ENCODE measurements at regions not wholly inside any gene's neighbourhood (a gene's known extent, or its start where the extent isn't known, plus 50 kb on each side); places are given as distances from the start of the nearest gene placed in this dataset.

- DNase-seq: no peak
Observed at GRCh38 chr21:38979271-38980121, 173.8 kb downstream of the ETS2 start.

DNA sequence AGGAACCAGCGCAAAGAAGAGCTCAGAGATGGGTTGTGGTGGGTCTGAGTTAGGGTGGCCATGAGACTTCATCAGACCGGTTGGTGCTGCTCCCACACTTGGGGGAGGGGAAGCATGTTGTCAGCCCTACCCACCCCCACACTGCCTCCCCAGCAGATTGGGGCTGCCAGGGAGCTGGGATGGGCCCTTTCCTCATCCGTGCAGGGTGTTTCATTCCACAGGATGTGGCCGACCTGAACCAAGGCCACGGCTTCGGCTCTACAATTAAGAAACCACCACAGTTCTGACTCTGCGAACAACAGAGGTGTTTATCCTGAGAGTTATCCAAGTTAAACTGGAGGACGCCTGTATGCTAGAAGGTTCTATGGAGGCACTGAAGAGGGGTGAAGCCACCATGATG is 171.2 kb downstream of the ETS2 start:
- DNase-seq: no peak

- no peak for DNase-seq
Observed at GRCh38 chr21:38973552-38973951, 167.8 kb downstream of the ETS2 start.

- no peak for DNase-seq
Observed at GRCh38 chr21:38972078-38972477, 166.3 kb downstream of the ETS2 start.

GRCh38 chr21:38970765-38971164 is 165.0 kb downstream of the ETS2 start:
- DNase-seq: no peak

GRCh38 chr21:38968887-38969543 is 163.3 kb downstream of the ETS2 start:
- DNase-seq: no peak

GRCh38 chr21:38965910-38966504 is 160.3 kb downstream of the ETS2 start:
- DNase-seq: no peak

DNA sequence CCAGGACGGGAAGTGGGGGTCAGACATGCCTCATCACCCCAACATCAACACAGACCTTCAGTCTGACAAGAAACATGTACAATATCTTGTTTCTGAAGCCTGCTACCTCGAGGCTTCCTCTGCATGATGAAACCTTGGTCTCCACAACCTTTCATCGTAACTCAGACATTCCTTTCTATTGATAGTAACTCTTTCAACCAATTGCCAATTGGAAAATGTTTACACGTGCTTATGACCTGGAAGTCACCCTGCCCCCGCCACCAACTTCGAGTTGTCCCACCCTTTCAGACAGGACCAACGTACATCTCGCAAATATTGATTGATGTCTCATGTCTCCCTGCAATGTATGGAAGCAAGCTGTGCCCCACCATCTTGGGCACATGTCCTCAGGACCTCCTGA is 159.5 kb downstream of the ETS2 start:
- no peak for DNase-seq

- no peak for DNase-seq
Observed at GRCh38 chr21:38963006-38963405, 157.3 kb downstream of the ETS2 start.

DNA sequence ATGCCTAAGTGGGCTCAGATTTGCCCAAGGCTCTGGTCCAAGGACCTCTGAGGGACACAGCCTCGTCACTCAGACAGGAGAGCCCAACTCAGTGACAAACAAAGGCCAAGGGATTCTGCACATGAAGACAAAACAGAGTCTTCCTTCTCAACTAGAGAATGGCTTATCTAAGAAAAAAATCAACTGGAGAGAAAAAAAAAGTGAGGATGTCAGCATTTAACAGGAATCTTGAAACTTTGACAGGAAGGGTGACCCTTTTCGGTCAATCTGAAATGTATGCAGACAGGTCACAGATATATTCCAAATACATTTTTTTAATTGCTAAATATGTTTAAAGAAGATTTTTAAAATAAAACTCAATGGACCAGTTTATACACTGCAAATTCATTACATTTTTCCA is 154.5 kb downstream of the ETS2 start:
- DNase-seq: no peak

GRCh38 chr21:38959692-38960061 is 153.9 kb downstream of the ETS2 start:
- no peak for DNase-seq

GRCh38 chr21:38958940-38959691 is 153.4 kb downstream of the ETS2 start:
- DNase-seq: no peak

DNA sequence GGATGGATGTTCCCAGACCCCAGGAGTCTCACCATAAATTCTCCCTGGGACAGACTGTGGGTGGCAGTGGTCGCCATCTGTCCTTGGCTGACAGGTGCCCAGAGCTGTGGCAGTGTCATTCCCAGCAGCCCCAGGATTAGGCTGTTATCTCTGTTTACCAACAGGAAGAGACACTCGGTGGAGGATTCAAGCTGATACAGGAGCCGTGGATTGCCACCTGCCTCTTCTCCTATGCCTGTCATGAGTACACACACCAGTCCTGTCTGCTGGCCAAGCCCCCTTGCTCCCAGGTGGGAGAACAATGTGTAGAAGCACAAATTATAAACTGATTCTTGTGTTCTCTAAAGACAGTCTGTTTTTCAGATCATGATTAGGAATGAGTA is 152.6 kb downstream of the ETS2 start:
- DNase-seq: no peak

DNA sequence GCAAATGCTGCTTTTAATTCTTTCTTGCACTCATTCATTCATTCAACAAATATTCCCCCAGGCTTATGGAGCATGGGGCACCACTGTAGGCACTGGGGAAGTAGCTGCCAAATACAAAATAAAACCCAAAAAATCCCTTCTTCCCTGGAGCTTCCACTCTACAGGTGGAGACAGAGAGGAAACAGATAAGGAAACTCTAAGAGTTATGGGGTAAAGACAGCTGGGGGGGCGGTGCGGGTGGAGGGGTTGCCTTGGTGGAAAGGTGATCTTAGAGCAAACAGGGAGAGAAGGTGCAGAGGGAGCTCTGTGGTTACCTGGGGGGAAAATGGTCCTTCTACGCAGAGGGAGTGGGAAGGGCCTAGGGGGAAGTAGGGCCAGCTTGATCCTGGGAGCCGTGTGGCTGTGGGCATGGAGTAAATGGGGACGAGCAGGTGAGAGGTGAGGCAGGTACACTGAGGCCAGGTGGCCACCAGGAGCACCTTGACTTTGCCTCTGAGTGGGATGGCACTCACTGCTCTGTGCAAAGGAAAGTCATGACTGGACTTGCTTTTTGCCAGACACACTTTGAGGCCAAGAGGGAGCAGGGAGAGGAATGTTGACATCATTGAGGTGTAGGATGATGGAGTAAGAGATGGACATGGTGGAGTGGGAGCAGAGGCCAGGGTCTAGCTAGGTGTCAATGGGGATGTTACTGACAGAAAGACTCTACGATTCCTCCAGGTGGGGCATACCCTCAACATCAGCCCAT is 152.0 kb downstream of the ETS2 start:
- DNase-seq: no peak

- no peak for DNase-seq
Observed at GRCh38 chr21:38956856-38957571, 151.3 kb downstream of the ETS2 start.

DNA sequence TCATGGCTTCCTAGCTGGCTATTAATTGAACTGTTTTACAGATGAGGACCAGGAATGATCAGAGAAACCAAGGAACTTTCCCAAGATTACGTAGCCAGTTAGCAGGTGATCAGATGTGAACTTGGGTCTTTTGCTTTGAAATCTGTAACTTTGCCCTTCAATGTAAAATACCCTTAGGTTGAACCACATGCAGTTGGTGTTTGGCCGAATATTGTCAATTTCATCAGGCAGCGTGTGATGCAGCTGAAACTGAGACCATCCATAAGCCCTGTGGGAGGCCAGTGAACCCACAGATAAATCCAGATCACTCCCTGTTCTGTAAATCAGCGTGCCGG is 150.8 kb downstream of the ETS2 start:
- DNase-seq: no peak

- no peak for DNase-seq
Observed at GRCh38 chr21:38956007-38956406, 150.3 kb downstream of the ETS2 start.

- DNase-seq: no peak
Observed at GRCh38 chr21:38955495-38955894, 149.8 kb downstream of the ETS2 start.

DNA sequence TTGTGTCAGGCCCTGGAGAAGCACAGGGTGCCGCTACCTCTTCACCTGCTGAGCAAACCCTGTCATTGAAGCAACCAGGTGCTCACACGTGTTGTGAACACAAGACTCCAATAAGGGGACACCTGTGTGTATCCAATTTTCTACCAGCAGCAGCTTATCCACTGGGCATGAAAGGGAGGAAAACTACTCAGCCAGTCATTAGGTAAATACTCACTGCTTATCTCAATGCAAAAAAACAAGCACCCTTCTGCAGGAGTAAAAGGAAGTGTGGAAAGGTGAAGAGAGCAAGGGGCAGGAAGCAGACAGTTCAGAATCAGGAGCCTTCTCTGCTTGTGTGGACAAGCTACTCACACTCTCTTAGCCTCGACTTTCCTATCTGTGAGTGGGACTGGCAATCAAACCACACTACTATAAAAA is 148.9 kb downstream of the ETS2 start:
- DNase-seq: no peak

DNA sequence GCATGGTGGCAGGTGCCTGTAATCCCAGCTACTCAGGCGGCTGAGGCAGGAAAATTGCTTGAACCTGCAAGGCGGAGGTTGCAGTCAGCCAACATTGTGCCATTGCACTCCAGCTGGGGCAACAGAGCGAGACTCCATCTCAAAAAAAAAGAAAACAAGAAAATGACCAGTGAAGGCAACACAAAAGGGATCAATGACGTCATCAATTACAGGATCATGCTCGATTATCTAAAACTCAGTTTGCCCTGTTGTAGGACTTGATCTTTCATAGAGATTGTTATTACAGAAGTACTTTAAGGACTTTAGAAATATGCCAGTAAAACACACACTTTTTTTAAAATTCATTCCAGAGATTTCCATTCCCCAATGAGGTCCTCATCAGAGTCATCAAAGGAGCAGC is 147.8 kb downstream of the ETS2 start:
- DNase-seq: no peak

DNA sequence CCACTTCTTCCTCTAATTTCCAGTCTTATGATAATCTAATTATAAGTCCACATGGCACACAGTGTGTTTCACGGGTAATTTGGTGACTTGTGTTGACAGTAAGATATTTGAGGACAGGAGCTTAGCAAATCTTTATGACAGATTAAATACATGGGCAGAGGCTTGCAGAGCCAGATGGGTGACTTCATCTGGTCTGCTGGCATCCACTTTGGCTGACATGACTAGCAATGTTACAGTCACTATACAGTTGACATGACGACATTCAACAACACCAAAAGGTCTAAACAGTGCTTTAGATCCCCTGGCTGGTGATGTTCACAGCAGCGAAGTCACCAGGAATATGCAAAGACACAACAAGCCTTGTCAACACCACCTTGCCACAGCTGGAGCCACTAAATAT is 147.2 kb downstream of the ETS2 start:
- no peak for DNase-seq

DNA sequence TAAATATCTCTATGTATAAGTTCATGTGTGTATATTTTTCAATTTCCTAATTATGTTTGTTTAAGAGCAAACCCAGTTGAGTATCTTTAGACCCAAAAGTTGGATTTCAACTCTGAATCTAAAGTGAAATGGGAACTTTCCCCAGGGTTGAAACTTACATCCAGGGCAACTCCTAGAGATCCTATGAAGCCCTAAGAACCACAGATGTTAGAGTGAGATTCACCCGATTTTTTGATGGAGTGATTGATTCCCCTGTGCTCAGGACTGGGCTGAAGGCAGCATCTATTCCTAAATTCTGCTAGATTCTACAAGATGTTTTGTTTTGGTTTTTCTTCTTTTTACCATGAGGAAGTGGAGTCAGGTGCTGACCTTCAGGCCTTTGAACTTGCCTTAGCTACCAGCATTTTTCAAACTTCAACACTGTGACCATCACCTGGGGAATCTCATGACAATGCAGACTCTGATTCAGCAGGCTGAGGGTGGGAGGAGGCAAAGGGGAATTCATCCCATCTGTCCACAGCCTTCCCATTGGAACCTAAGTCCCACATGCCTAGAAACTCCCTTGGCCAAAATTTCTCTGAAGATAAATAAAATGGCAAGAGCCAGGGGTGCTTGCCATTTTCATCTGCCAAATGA is 145.5 kb downstream of the ETS2 start:
- no peak for DNase-seq
